H1 (cell line): ENCODE measurements at regions not wholly inside any gene's neighbourhood (a gene's known extent, or its start where the extent isn't known, plus 50 kb on each side); places are given as distances from the start of the nearest gene placed in this dataset.

Source experiments
- CTCF ChIA-PET: fragments of 300-600 bp; sonication (Branson Sonifier 250); formaldehyde crosslinking; loops from one replicate; lab custom pipeline; 2021; ENCODE audit not compliant: partially characterized antibody; lab: Charles Lee
- POLR2A ChIA-PET: fragments of 300-600 bp; sonication (Branson Sonifier 250); formaldehyde crosslinking; loops from one replicate; lab custom pipeline; 2021; ENCODE audit warnings: inconsistent platforms; ENCODE audit not compliant: partially characterized antibody; lab: Charles Lee
- DNase-seq, 2 experiments: peaks; one replicate each; pipeline versions ENCODE4 v3.0.0 to v3.0.0-alpha.2; 2010 to 2022; ENCODE audit warnings: low spot score in 2 of 2, low read depth in 1 of 2, mixed read lengths in 1 of 2
- FAIRE-seq: peaks from 2 replicates; lab custom pipeline; 2011; peaks lifted over from hg19 to GRCh38; lab: Jason Lieb, UNC
- H2AFZ ChIP-seq: 2 replicates; pipeline ENCODE4 v1.8.1; 2012; ENCODE audit warnings: low read length, inconsistent platforms
- H2AK5ac ChIP-seq: 2 replicates; pipeline ENCODE4 v1.6.1; 2013; ENCODE audit warnings: low read depth, low read length
- H2BK120ac ChIP-seq: replicated peaks from 2 replicates; pipeline ENCODE3; 2013; ENCODE audit warnings: low read depth, low read length, inconsistent platforms
- H2BK12ac ChIP-seq: 2 replicates; pipeline ENCODE4 v1.6.1; 2013; ENCODE audit warnings: low read depth, low read length
- H2BK15ac ChIP-seq: 2 replicates; pipeline ENCODE4 v1.6.1; 2013; ENCODE audit warnings: low read length
- H2BK20ac ChIP-seq: 2 replicates; pipeline ENCODE4 v1.6.1; 2013; ENCODE audit warnings: low read length
- H2BK5ac ChIP-seq: 2 replicates; pipeline ENCODE4 v1.6.1; 2013; ENCODE audit warnings: low read depth, low read length
- H3K14ac ChIP-seq: 2 replicates; pipeline ENCODE4 v1.6.1; 2013; ENCODE audit warnings: inconsistent platforms; ENCODE audit not compliant: insufficient read length
- H3K18ac ChIP-seq: 2 replicates; pipeline ENCODE4 v1.6.1; 2013; ENCODE audit warnings: low read length; ENCODE audit errors: extremely low read depth
- H3K23ac ChIP-seq: 2 replicates; pipeline ENCODE4 v1.6.1; 2013; ENCODE audit warnings: inconsistent platforms; ENCODE audit not compliant: insufficient read length
- H3K23me2 ChIP-seq: 2 replicates; pipeline ENCODE4 v1.6.1; 2013; ENCODE audit warnings: low read depth, low read length
- H3K27ac ChIP-seq: 2 replicates; pipeline ENCODE4 v1.6.1; 2011; ENCODE audit warnings: low read depth, low read length, inconsistent platforms
- H3K27me3 ChIP-seq, 4 experiments: replicated peaks in 1 of 4; 1 replicate in 1 of 4; 2 replicates in 3 of 4; pipeline versions ENCODE4 v1.6.1 to v1.8.1; 2011 to 2013; ENCODE audit warnings: low read length in 3 of 4, mild to moderate bottlenecking in 3 of 4, inconsistent platforms in 2 of 4, mixed read lengths in 2 of 4, moderate library complexity in 1 of 4; ENCODE audit not compliant: control insufficient read depth in 3 of 4, insufficient read depth in 3 of 4; ENCODE audit errors: extremely low read depth in 1 of 4
- H3K36me3 ChIP-seq, 4 experiments: 2 replicates each; pipeline versions ENCODE4 v1.6.1 to v1.8.1; 2011 to 2013; ENCODE audit warnings: mild to moderate bottlenecking in 4 of 4, low read length in 3 of 4, moderate library complexity in 2 of 4, control low read depth in 1 of 4, inconsistent platforms in 1 of 4; ENCODE audit not compliant: insufficient read depth in 4 of 4, control insufficient read depth in 2 of 4
- H3K4ac ChIP-seq: replicated peaks from 2 replicates; pipeline ENCODE3; 2013; ENCODE audit warnings: low read length, low read depth, mixed read lengths, inconsistent platforms; ENCODE audit not compliant: insufficient read length
- H3K4me1 ChIP-seq, 4 experiments: replicated peaks in 1 of 4; 1 replicate in 1 of 4; 2 replicates in 3 of 4; pipeline versions ENCODE4 v1.6.1 to v1.8.1; 2011 to 2013; ENCODE audit warnings: low read length in 3 of 4, inconsistent platforms in 2 of 4, mixed read lengths in 1 of 4; ENCODE audit not compliant: insufficient read depth in 4 of 4, control insufficient read depth in 3 of 4
- H3K4me2 ChIP-seq, 2 experiments: 2 replicates each; pipeline versions ENCODE4 v1.6.1 to v1.8.1; 2011 to 2013; ENCODE audit warnings: low read depth in 2 of 2, low read length in 2 of 2, control low read depth in 1 of 2, inconsistent platforms in 1 of 2, mild to moderate bottlenecking in 1 of 2; ENCODE audit not compliant: insufficient read depth in 1 of 2
- H3K4me3 ChIP-seq, 4 experiments: fragments of 200-600, 300-600 bp in 1 of 4; sonication (generic), shearing (Covaris generic), sonication (Bioruptor Twin) in 1 of 4; 2 replicates each; pipeline versions ENCODE4 v1.5.1 to v1.8.1; 2011 to 2016; ENCODE audit warnings: low read length in 4 of 4, low read depth in 3 of 4, control low read depth in 2 of 4, inconsistent platforms in 2 of 4, mild to moderate bottlenecking in 2 of 4, mixed read lengths in 1 of 4, moderate library complexity in 1 of 4; ENCODE audit not compliant: insufficient read depth in 2 of 4; ENCODE audit errors: extremely low read depth in 1 of 4
- H3K56ac ChIP-seq: replicated peaks from 2 replicates; pipeline ENCODE3; 2013; ENCODE audit warnings: low read depth, mild to moderate bottlenecking, mixed read lengths, low read length, inconsistent platforms; ENCODE audit not compliant: insufficient read length
- H3K79me1 ChIP-seq: 2 replicates; pipeline ENCODE4 v1.6.1; 2013; ENCODE audit warnings: low read depth, low read length, control low read depth
- H3K79me2 ChIP-seq, 2 experiments: 2 replicates each; pipeline versions ENCODE4 v1.6.1 to v1.8.1; 2012 to 2013; ENCODE audit warnings: low read length in 2 of 2, mild to moderate bottlenecking in 2 of 2, inconsistent platforms in 1 of 2; ENCODE audit not compliant: insufficient read depth in 2 of 2, control insufficient read depth in 1 of 2
- H3K9ac ChIP-seq, 4 experiments: replicated peaks in 1 of 4; 1 replicate in 1 of 4; 2 replicates in 3 of 4; pipeline versions ENCODE4 v1.6.1 to v1.8.1; 2011 to 2013; ENCODE audit warnings: low read depth in 3 of 4, low read length in 3 of 4, control low read depth in 2 of 4, mild to moderate bottlenecking in 2 of 4, moderate library complexity in 2 of 4, inconsistent platforms in 1 of 4; ENCODE audit errors: extremely low read depth in 1 of 4
- H3K9me3 ChIP-seq, 2 experiments: 2 replicates each; pipeline versions ENCODE4 v1.6.1 to v1.8.1; 2012 to 2013; ENCODE audit warnings: mild to moderate bottlenecking in 2 of 2, moderate library complexity in 2 of 2, control low read depth in 1 of 2, inconsistent platforms in 1 of 2, low read depth in 1 of 2, low read length in 1 of 2, mixed read lengths in 1 of 2; ENCODE audit not compliant: insufficient read depth in 2 of 2
- H4K20me1 ChIP-seq, 2 experiments: replicated peaks in 1 of 2; 2 replicates each; pipeline versions ENCODE3 to v1.8.1; 2011 to 2013; ENCODE audit warnings: inconsistent platforms in 2 of 2, low read length in 2 of 2, mild to moderate bottlenecking in 1 of 2; ENCODE audit not compliant: insufficient read depth in 2 of 2, control insufficient read depth in 1 of 2
- H4K5ac ChIP-seq: 2 replicates; pipeline ENCODE4 v1.6.1; 2013; ENCODE audit warnings: low read length, low read depth, mixed read lengths, inconsistent platforms; ENCODE audit not compliant: insufficient read length
- H4K8ac ChIP-seq: 2 replicates; pipeline ENCODE4 v1.8.0; 2013; ENCODE audit warnings: mild to moderate bottlenecking, moderate library complexity, low read length, inconsistent platforms; ENCODE audit not compliant: insufficient read depth; ENCODE audit errors: extremely low read depth
- H4K91ac ChIP-seq: replicated peaks from 2 replicates; pipeline ENCODE3; 2013; ENCODE audit warnings: low read length, mixed read lengths, inconsistent platforms; ENCODE audit not compliant: insufficient read length
- ASH2L ChIP-seq: fragments of 200-600, 300-600 bp; sonication (generic); IDR thresholded peaks from one replicate; pipeline ENCODE4 v1.7.1; 2017; ENCODE audit warnings: low read length
- EGR1 ChIP-seq: IDR thresholded peaks from 2 replicates; pipeline ENCODE4 v1.6.1; 2011; ENCODE audit warnings: low read depth, low read length, borderline replicate concordance
- POLR2A ChIP-seq, 2 experiments: IDR thresholded peaks; 1 replicate in 1 of 2; 2 replicates in 1 of 2; pipeline ENCODE4 v1.6.1; 2011; ENCODE audit warnings: low read depth in 2 of 2, low read length in 2 of 2, mild to moderate bottlenecking in 2 of 2; ENCODE audit errors: control extremely low read depth in 1 of 2
- RXRA ChIP-seq: IDR thresholded peaks from 2 replicates; pipeline ENCODE4 v1.6.1; 2011; ENCODE audit warnings: low read depth, mild to moderate bottlenecking, low read length, moderate library complexity; ENCODE audit not compliant: insufficient read depth
- SUZ12 ChIP-seq: fragments of 200-600 bp; sonication (generic); IDR thresholded peaks from 2 replicates; pipeline ENCODE4 v1.6.1; 2012; ENCODE audit warnings: mild to moderate bottlenecking, inconsistent platforms, low read length, moderate library complexity, mixed read lengths

- no peak overlapping the region for H4K8ac ChIP-seq
- no peak overlapping the region for H3K14ac ChIP-seq
- no peak for TF ChIP-seq ASH2L
- TF ChIP-seq POLR2A (IDR thresholded peaks at IDR 0.05; ENCODE audit: control extremely low read depth in 1 of 2, low read depth in 2 of 2, low read length in 2 of 2), result no peak
- no peak for TF ChIP-seq RXRA
- TF ChIP-seq EGR1, result no peak
- TF ChIP-seq SUZ12, result no peak
- no peaks in the 10 kb centered on the region for H3K23me2 ChIP-seq
- H3K18ac ChIP-seq, result no peak overlapping the region
- FAIRE-seq, result no peak
- no peak overlapping the region for H2BK12ac ChIP-seq
- H3K56ac ChIP-seq, result no peak overlapping the region
- no peak overlapping the region for H2BK20ac ChIP-seq
- H3K79me2 ChIP-seq, result no peaks in the 10 kb centered on the region
- no peak overlapping the region for H3K4ac ChIP-seq
- H2AFZ ChIP-seq, result no peak overlapping the region
- H2BK5ac ChIP-seq, result no peak overlapping the region
- no peak for DNase-seq
- H2BK15ac ChIP-seq, result no peak overlapping the region
- H3K4me1 ChIP-seq, result no peaks in the 10 kb centered on the region
- H4K5ac ChIP-seq, result no peak overlapping the region
- POLR2A ChIA-PET, result no interaction called here
- H3K36me3 ChIP-seq, result no peaks in the 10 kb centered on the region
- no peak overlapping the region for H4K91ac ChIP-seq
- CTCF ChIA-PET, result no interaction called here
- no peak overlapping the region for H3K27ac ChIP-seq
- no peak overlapping the region for H3K4me2 ChIP-seq
- H2BK120ac ChIP-seq, result no peak overlapping the region
- H3K4me3 ChIP-seq, result no peak overlapping the region
- H3K79me1 ChIP-seq, result no peaks in the 10 kb centered on the region
- H2AK5ac ChIP-seq, result no peak overlapping the region
- no peaks in the 10 kb centered on the region for H4K20me1 ChIP-seq
- H3K9ac ChIP-seq, result no peak overlapping the region
- no peaks in the 10 kb centered on the region for H3K9me3 ChIP-seq
- H3K27me3 ChIP-seq, result no peaks in the 10 kb centered on the region
- no peak overlapping the region for H3K23ac ChIP-seq
These were observed 233.5 kb upstream of the DCBLD2 start for GRCh38 chr3:99134986-99135385.
